ENCODE measurements at regions not wholly inside any gene's neighbourhood (a gene's known extent, or its start where the extent isn't known, plus 50 kb on each side); places are given as distances from the start of the nearest gene placed in this dataset.
"Not testable (repeated sequence)": the region's sequence is repeated elsewhere in the genome, so short reads cannot be mapped to it uniquely, and the experiment has no call there.

DNA sequence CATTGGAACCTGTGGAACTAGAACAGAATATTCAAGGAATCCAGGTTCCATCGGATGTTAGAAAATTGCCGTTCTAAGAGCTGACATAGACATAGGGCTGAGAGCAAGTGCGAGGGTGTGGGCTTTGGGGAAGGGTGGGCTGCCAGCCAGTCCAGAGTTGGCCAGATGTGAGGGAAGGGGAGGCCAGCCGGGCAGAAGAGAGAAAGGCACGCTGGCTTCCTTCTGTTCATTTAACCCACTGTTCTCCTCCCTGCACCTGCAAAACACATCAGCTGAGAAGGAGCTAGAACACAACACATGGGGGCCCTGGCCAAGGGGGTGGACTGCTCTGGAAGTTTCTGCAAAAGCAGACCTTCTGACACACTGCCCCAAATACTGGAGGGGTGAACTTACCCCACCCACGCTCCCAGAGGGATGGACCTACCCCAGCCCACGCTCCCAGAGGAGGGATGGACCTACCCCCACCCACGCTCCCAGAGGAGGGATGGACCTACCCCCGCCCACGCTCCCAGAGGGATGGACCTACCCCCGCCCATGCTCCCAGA lies 98.0 kb downstream of the SHANK2 start:
- H3K27ac ChIP-seq (ENCODE audit: low read depth, low read length), result no peak overlapping the region
- Mint-ChIP-seq H3K27me3 (peaks cover 11 to 26% of the 10 kb centered on the region in 2 donors), H3K4me1 (peaks cover 0 to 4% (median 0%) of the 10 kb centered on the region in 3 donors), H3K36me3 (no peaks in the 10 kb centered on the region), H3K4me3 (no peak overlapping the region), H3K27ac (peak overlapping the region in 1 of 8 donors; percentile 47), H3K9me3 (peaks cover 0 to 2% (median 0%) of the 10 kb centered on the region in 5 donors)
- ChIA-PET POLR2A (no interaction called here), CTCF (no interaction called here)
- H3K27me3 ChIP-seq (ENCODE audit: insufficient read depth, low read length, poor library complexity, severe bottlenecking), result no peaks in the 10 kb centered on the region
- H3K36me3 ChIP-seq (ENCODE audit: insufficient read depth, low read length), result no peaks in the 10 kb centered on the region
- no peaks in the 10 kb centered on the region for H3K9me3 ChIP-seq (ENCODE audit: low read length)
- H3K4me1 ChIP-seq (ENCODE audit: insufficient read depth, low read length), result no peaks in the 10 kb centered on the region
- DNase-seq, result no peak
- H3K4me3 ChIP-seq (ENCODE audit: low read length), result no peak overlapping the region

DNA sequence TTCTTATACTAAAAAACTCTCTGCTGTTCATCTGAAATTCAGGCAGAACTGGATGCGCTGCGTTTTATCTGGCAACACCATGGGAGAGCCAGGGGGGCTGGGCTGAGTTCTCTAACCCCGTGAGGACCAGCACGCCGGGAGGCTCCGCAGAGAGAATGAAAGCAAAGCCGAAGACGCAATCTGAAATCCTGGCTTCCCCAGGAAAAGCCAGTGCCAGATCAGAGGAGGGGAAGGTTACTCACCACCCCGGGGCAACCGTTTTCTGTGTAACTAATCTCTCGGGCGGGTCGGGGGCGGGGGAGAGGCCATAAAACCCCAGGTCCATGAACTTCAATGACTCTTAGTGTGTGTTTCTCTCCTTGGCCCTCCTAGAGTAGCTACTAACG lies 99.4 kb downstream of the SHANK2 start:
- no peak overlapping the region for H3K27ac ChIP-seq (ENCODE audit: low read depth, low read length)
- Mint-ChIP-seq H3K27me3 (peaks cover 11 to 26% of the 10 kb centered on the region in 2 donors), H3K9me3 (peaks cover 0 to 7% (median 0%) of the 10 kb centered on the region in 5 donors), H3K4me1 (peaks cover 0 to 4% (median 0%) of the 10 kb centered on the region in 3 donors), H3K27ac (no peak overlapping the region), H3K36me3 (no peaks in the 10 kb centered on the region), H3K4me3 (no peak overlapping the region)
- H3K36me3 ChIP-seq (ENCODE audit: insufficient read depth, low read length), result no peaks in the 10 kb centered on the region
- no peak overlapping the region for H3K4me3 ChIP-seq (ENCODE audit: low read length)
- ChIA-PET CTCF (no interaction called here), POLR2A (no interaction called here)
- DNase-seq, result no peak
- H3K9me3 ChIP-seq (ENCODE audit: low read length), result no peaks in the 10 kb centered on the region
- H3K27me3 ChIP-seq (ENCODE audit: insufficient read depth, low read length, poor library complexity, severe bottlenecking), result no peaks in the 10 kb centered on the region
- H3K4me1 ChIP-seq (ENCODE audit: insufficient read depth, low read length), result no peaks in the 10 kb centered on the region

DNA sequence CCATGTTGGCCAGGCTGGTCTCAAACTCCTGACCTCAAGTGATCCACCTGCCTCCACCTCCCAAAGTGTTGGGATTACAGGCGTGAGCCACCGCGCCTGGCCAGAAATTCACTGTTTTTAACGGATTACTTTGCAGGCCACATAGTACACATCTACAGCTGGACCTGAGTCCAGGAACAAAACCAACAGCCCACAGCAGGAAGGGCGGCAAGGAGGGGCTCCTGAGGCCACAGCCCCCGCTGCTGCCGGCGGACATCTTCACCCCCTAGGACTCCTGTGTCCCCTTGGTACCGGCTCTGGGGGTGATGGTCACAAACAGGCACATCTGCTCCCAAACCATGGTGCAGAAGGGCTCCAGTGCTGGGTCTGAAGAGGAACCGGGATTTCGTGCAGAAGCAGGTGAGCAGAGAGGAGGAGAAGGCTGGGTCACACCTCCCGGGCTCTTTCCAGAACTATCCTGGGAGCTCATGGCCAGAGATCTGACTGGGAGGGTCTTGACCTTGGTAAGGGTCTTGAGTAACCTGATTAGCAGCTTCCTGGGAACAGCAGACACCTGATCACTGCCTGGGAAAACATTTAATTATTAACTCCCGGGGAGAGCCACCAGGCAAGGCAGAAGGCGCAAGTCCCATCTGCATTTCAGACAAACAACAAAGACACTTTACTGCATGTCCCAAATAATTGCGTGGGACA lies 99.9 kb downstream of the SHANK2 start:
- CTCF ChIA-PET; H3K4me3 ChIP-seq (ENCODE audit: low read length); H3K27me3 ChIP-seq (ENCODE audit: insufficient read depth, low read length, poor library complexity, severe bottlenecking); H3K27ac Mint-ChIP-seq; H3K9me3 Mint-ChIP-seq; DNase-seq; H3K36me3 Mint-ChIP-seq; H3K4me1 Mint-ChIP-seq; POLR2A ChIA-PET; H3K9me3 ChIP-seq (ENCODE audit: low read length); H3K36me3 ChIP-seq (ENCODE audit: insufficient read depth, low read length); H3K27ac ChIP-seq (ENCODE audit: low read depth, low read length); H3K4me1 ChIP-seq (ENCODE audit: insufficient read depth, low read length); H3K4me3 Mint-ChIP-seq: not testable (repeated sequence)
- H3K27me3 Mint-ChIP-seq, result peaks cover 11 to 22% of the 10 kb centered on the region in 2 donors

DNA sequence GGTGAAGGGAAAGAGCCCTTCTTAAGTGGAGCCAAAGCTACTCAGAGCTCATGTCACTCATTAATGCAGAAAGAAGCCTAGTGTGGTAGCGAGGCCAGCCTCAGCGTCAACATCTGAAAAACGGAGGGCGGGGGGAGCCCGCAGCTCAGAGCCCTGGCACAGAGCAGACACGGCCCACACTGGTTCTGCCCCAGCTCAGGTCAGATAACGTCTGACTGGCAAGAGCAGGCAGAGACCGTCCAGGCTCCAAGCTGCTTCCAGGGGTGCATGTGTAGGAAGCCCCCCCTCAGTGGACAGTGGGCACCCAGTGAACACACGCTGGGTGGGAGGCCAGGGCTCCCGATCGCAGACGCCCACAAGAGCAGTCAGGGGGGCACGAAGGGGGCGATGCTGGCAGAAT lies 100.8 kb downstream of the SHANK2 start:
- Histone ChIP-seq H3K36me3 (ENCODE audit: insufficient read depth, low read length) (no peaks in the 10 kb centered on the region), H3K27ac (ENCODE audit: low read depth, low read length) (no peak overlapping the region), H3K27me3 (ENCODE audit: insufficient read depth, low read length, poor library complexity, severe bottlenecking) (no peaks in the 10 kb centered on the region), H3K4me3 (ENCODE audit: low read length) (no peak overlapping the region), H3K9me3 (ENCODE audit: low read length) (no peaks in the 10 kb centered on the region), H3K4me1 (ENCODE audit: insufficient read depth, low read length) (no peaks in the 10 kb centered on the region)
- Mint-ChIP-seq H3K27me3 (peaks cover 11 to 14% of the 10 kb centered on the region in 2 donors), H3K4me3 (no peak overlapping the region), H3K4me1 (peaks cover 0 to 4% (median 0%) of the 10 kb centered on the region in 3 donors), H3K27ac (peak overlapping the region in 1 of 8 donors; percentile 40), H3K36me3 (no peaks in the 10 kb centered on the region), H3K9me3 (peaks cover 0 to 5% (median 0%) of the 10 kb centered on the region in 5 donors)
- no peak for DNase-seq
- ChIA-PET POLR2A (no interaction called here), CTCF (no interaction called here)

DNA sequence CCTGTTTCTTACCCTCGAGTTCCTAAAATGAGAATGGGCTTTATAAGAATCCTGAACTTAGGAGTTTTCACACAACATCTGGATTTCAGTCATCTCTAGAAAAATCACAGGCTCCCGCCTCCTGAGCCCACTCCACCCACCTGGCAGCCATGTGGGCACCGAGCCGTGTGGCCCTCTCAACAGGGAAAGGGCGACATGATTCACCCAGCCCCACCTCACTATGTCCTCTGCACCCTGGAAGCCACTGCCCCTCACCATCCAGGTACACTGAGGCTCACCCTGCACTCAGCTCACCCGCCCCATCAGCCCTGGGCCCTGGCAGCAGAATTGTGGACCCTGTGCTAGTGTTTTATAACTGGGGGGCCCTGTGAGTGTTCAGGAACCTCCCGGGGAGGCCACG lies 101.5 kb downstream of the SHANK2 start:
- Histone ChIP-seq H3K27ac (ENCODE audit: low read depth, low read length) (no peak overlapping the region), H3K9me3 (ENCODE audit: low read length) (no peaks in the 10 kb centered on the region), H3K4me3 (ENCODE audit: low read length) (no peak overlapping the region), H3K27me3 (ENCODE audit: insufficient read depth, low read length, poor library complexity, severe bottlenecking) (no peaks in the 10 kb centered on the region), H3K36me3 (ENCODE audit: insufficient read depth, low read length) (no peaks in the 10 kb centered on the region), H3K4me1 (ENCODE audit: insufficient read depth, low read length) (no peaks in the 10 kb centered on the region)
- Mint-ChIP-seq H3K27ac (no peak overlapping the region), H3K36me3 (no peaks in the 10 kb centered on the region), H3K4me1 (peaks cover 0 to 4% (median 0%) of the 10 kb centered on the region in 3 donors), H3K9me3 (peaks cover 0 to 5% (median 0%) of the 10 kb centered on the region in 5 donors), H3K27me3 (peaks cover 6 to 9% of the 10 kb centered on the region in 2 donors), H3K4me3 (no peak overlapping the region)
- ChIA-PET CTCF (no interaction called here), POLR2A (interaction anchor here (0.6 kb wide), 2 partner anchors 295 to 1459 kb away, joined by 3 to 4 read pairs; no protein-coding TSS in a partner anchor)
- no peak for DNase-seq

- H3K27me3 Mint-ChIP-seq, result peaks cover 3 to 9% of the 10 kb centered on the region in 2 donors
- H3K9me3 ChIP-seq (ENCODE audit: low read length), result no peaks in the 10 kb centered on the region
- no peaks in the 10 kb centered on the region for H3K36me3 Mint-ChIP-seq
- H3K4me3 Mint-ChIP-seq, result no peak overlapping the region
- CTCF ChIA-PET, result no interaction called here
- peaks cover 0 to 5% (median 0%) of the 10 kb centered on the region in 5 donors for H3K9me3 Mint-ChIP-seq
- no peaks in the 10 kb centered on the region for H3K4me1 ChIP-seq (ENCODE audit: insufficient read depth, low read length)
- no peaks in the 10 kb centered on the region for H3K27me3 ChIP-seq (ENCODE audit: insufficient read depth, low read length, poor library complexity, severe bottlenecking)
- H3K36me3 ChIP-seq (ENCODE audit: insufficient read depth, low read length), result no peaks in the 10 kb centered on the region
- H3K27ac ChIP-seq (ENCODE audit: low read depth, low read length), result no peak overlapping the region
- POLR2A ChIA-PET, result no interaction called here
- peaks cover 0 to 4% (median 0%) of the 10 kb centered on the region in 3 donors for H3K4me1 Mint-ChIP-seq
- no peak overlapping the region for H3K4me3 ChIP-seq (ENCODE audit: low read length)
- DNase-seq, result no peak
- no peak overlapping the region for H3K27ac Mint-ChIP-seq
These were observed 103.7 kb downstream of the SHANK2 start for GRCh38 chr11:71148716-71149115.

- no peaks in the 10 kb centered on the region for H3K4me1 ChIP-seq (ENCODE audit: insufficient read depth, low read length)
- no peak overlapping the region for H3K27ac ChIP-seq (ENCODE audit: low read depth, low read length)
- DNase-seq, result no peak
- H3K36me3 ChIP-seq (ENCODE audit: insufficient read depth, low read length), result no peaks in the 10 kb centered on the region
- H3K9me3 Mint-ChIP-seq, result peaks cover 0 to 5% (median 0%) of the 10 kb centered on the region in 5 donors
- H3K36me3 Mint-ChIP-seq, result no peaks in the 10 kb centered on the region
- peaks cover 0 to under 1% (median 0%) of the 10 kb centered on the region in 3 donors for H3K4me1 Mint-ChIP-seq
- H3K4me3 ChIP-seq (ENCODE audit: low read length), result no peak overlapping the region
- H3K27me3 Mint-ChIP-seq, result peaks cover 3 to 4% of the 10 kb centered on the region in 2 donors
- H3K27ac Mint-ChIP-seq, result peak overlapping the region in 1 of 8 donors; percentile 84
- H3K4me3 Mint-ChIP-seq, result no peak overlapping the region
- ChIA-PET CTCF (no interaction called here), POLR2A (no interaction called here)
- no peaks in the 10 kb centered on the region for H3K27me3 ChIP-seq (ENCODE audit: insufficient read depth, low read length, poor library complexity, severe bottlenecking)
- no peaks in the 10 kb centered on the region for H3K9me3 ChIP-seq (ENCODE audit: low read length)
These were observed 105.0 kb downstream of the SHANK2 start for GRCh38 chr11:71147331-71147730.

DNA sequence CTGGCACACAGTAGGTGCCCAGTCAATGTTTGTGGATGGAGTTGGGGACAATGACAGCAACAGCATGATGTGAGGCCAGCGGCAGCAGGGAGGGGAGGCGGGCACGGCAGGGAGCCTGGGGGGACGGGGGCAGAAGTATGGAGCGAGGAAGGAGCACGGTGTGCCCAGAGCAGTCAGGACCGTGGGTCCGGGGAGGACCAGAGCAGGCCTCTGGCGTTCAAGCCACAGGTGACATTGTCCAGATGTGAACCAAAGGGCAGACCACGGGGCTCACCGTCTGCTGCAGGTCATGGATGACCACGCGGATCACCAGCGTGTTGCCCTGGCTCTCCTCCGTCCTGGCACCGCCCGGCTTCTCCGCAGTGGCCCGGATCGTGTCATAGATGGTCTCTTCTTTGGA lies 105.5 kb downstream of the SHANK2 start:
- no peak for DNase-seq
- Histone ChIP-seq H3K9me3 (ENCODE audit: low read length) (no peaks in the 10 kb centered on the region), H3K36me3 (ENCODE audit: insufficient read depth, low read length) (no peaks in the 10 kb centered on the region), H3K4me1 (ENCODE audit: insufficient read depth, low read length) (no peaks in the 10 kb centered on the region), H3K27ac (ENCODE audit: low read depth, low read length) (no peak overlapping the region), H3K4me3 (ENCODE audit: low read length) (no peak overlapping the region), H3K27me3 (ENCODE audit: insufficient read depth, low read length, poor library complexity, severe bottlenecking) (no peaks in the 10 kb centered on the region)
- H3K27me3 Mint-ChIP-seq, result peaks cover 3 to 6% of the 10 kb centered on the region in 2 donors
- CTCF ChIA-PET, result no interaction called here
- no peak overlapping the region for H3K4me3 Mint-ChIP-seq
- no peaks in the 10 kb centered on the region for H3K4me1 Mint-ChIP-seq
- peaks cover 0 to 5% (median 0%) of the 10 kb centered on the region in 5 donors for H3K9me3 Mint-ChIP-seq
- peak overlapping the region in 1 of 8 donors; percentile 84 for H3K27ac Mint-ChIP-seq
- POLR2A ChIA-PET, result no interaction called here
- no peaks in the 10 kb centered on the region for H3K36me3 Mint-ChIP-seq
